HG03103 (cell line): ENCODE measurements at regions not wholly inside any gene's neighbourhood (a gene's known extent, or its start where the extent isn't known, plus 50 kb on each side); places are given as distances from the start of the nearest gene placed in this dataset.

Experiments
- ATAC-seq: cut with Tn5 transposase; IDR thresholded peaks from one replicate; pipeline ENCODE4 v1.9.1; 2021; ENCODE audit warnings: low read depth; ENCODE audit not compliant: unreplicated experiment

GRCh38 chr16:73616166-73616753 lies 568.3 kb upstream of the ZFHX3 start:
- no peak for ATAC-seq

- ATAC-seq = no peak
Measured at GRCh38 chr16:73615071-73615940, 567.4 kb upstream of the ZFHX3 start.

DNA sequence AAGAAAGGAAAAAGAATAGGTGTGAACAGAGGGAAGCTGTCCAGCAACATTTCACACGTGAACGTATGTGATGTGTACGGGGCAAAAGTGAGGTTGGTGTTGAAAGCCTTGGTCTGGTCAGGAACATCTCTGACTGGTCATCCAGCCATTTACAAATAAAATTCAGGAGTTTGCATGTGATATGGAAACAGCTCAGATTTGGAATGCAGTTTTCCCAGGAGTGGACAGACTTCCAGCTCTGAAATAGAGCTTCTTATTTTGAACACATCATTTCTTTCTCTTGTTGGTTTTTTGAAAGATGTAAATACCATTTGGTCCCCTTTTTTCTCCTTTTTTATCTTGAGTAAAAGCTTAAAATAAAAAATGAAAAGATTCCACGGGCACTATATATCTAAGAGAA lies 566.2 kb upstream of the ZFHX3 start:
- no peak for ATAC-seq

GRCh38 chr16:73610605-73611156 lies 562.8 kb upstream of the ZFHX3 start:
- no peak for ATAC-seq

DNA sequence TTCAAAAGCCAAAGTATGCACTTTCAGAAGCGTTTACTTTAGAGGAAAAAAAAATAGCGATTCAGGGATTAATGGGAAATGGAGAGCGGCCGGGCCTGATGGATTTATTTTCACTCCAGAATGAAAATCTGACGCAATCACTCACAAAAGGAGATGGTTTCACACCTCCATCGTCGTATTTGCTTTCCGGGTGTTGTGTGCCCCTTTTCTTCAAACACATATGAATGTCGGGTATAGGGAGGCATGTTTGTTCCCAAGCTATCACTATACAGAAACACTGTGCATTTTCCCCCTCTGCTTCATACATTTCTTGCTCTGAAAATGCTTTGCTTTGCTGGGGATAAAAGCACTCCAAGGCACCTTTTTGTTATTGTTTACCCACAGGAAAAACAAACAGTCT lies 562.2 kb upstream of the ZFHX3 start:
- ATAC-seq = no peak

DNA sequence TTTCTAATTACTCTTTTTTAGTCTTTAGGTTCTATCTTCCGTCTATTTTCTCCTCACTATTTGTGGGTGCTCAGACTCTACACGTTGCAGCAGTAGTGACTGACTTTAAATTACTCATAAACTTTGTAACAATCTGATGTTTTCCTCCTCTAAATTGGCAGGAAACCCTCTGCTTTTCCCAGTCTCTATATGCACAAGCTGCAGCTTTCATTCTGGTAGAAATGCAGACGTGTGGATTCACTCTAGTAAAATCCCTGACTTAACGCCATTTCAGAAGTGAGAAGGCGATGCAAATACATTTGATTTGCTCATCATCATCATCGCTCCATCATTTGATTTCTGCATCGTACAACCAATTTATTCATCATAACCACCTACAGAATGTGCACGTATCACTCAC lies 561.0 kb upstream of the ZFHX3 start:
- ATAC-seq = no peak

DNA sequence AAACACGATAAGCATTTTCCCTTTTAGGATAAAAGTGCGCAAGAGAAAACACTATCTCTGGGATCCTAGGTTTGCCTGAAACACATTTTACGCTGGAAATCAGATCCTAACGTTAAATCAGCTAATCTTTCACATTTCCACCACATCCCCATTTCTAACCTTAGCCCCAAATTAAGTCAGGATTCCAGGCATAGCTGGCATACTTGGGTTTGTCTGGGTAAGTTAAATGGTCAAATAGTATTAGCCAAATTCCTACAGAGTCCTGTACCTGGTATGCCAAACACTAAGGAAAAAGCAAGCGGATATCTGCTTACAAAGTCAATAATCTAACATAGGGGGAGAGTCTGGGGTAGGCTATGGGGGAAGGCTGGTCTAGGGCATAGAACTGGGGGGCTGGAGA lies 557.4 kb upstream of the ZFHX3 start:
- ATAC-seq = no peak

DNA sequence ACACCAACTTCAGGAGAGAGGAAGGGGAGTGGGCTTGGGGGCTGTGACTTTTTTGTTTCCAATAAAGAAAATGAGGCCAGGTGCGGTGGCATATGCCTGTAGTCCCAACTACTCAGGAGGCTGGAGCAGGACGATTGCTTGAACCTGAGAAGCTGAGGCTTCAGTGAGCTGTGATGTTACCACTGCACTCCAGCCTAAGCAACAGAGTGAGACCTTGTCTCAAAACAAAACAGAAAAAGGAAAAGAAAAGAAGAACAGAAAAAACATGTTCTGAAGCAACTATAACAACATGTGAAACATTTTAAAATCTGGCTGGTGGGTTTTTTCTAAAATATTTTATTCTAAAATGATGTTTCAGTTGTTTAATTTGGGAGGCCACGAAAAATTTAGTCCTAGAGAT lies 554.0 kb upstream of the ZFHX3 start:
- ATAC-seq = peak; percentile 91

DNA sequence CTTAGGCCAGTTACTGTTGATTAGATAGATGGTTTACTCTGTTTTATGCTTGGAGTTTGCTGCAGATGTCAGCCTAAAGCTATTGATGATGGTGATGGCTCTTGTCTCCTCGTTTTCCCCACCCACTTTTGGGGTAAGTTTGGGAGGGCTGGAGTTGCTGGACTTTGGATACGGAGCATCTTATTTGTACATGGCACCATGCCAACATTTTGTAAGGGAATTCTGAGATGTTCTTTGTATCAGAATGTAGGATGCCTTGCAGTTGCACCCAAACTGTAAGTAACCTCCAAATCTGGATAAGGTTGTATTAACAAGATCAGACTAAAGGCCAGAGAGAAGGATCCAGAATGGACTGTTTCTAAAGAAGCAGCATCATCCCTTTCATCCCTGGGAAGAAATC lies 551.9 kb upstream of the ZFHX3 start:
- no peak for ATAC-seq

DNA sequence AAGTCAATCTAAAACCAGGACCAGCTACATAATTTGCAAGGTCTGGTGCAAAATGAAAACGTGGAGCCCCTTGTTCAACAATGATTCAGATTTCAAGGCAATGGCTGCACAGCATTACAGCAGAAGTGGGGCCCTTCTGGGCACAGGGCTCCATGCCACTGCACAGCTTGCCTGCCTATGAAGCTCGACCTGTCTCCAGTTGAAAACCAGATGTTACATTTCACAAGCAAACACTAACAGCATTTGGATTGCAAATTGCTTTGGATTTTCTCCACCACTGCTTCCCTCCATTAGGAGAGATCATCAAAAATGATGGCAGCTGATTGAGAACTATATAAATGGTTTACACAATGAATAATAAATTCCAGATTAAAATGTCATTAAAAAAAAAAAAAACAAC lies 551.4 kb upstream of the ZFHX3 start:
- no peak for ATAC-seq

DNA sequence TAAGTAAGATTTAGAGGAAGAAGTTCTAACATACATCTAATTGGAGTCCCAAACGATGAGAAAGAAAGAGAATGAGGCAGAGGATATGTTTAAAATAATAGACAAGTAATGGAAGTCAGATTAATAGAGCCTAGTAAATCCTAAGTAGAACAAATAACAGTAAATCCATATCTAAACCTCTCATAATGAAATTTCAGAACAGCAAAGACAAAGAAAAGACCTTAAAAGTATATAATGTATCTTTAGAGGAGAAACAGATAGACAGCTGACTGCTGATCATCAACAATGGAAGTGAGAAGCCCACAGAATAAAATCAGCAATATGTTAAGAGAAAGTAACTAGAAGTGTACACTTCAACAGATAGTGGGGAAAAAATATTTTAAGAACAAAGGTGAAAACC lies 536.2 kb upstream of the ZFHX3 start:
- ATAC-seq = no peak

GRCh38 chr16:73572135-73572828 lies 524.4 kb upstream of the ZFHX3 start:
- no peak for ATAC-seq

DNA sequence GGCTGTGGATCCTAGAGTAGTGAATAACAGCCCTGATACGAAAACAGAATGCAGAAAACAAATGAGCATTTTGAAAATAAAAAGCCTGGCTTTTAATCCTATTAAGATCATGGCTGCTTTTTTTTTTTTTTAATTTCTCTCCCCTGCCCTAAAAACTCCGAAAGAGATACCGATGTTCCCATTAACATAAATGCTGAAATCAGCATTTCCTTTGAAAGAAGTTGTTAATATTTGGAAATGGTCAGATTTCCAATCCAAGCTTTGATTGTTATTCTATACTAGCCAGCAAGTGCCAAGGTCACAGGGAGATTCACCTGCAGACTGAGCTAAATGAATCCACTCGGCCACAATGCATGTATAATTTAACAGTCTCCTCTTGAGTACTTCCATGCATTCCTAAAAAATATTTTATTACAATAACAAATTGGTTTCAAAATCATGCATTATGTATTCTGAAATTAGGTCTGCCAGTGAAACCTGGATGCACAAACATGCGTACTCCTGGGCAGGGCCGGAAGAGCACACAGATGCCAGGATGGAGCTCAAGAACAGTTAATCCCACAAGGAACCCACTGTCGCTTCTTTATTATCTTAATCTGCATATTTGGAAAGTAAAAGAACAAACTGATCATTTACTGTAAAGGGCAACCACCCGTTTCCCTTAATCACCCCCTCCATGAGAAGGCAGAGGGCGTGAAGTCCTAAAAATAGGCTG lies 521.5 kb upstream of the ZFHX3 start:
- ATAC-seq = no peak

- ATAC-seq = no peak
Measured at GRCh38 chr16:73568769-73569168, 520.8 kb upstream of the ZFHX3 start.

DNA sequence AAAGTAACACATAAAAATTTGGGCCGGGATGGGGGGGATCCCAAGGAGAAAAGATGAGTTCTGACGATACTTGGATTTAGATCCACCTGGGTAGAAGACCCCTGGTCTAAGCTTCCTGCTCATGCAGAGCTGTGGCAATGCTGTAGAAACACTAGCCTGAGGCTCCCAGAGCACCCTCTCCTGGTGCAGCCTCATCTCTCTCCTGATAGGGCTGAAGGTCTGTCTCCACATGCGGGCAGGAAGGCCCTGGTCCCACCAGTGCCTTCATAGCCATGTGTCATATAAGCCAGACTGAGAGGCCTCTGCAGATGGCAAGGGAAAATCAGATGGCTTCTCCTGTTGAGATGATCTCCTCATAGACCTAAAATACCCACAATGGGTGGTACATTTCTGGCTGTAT lies 518.0 kb upstream of the ZFHX3 start:
- ATAC-seq = no peak

- ATAC-seq = no peak
Measured at GRCh38 chr16:73565263-73565662, 517.3 kb upstream of the ZFHX3 start.

DNA sequence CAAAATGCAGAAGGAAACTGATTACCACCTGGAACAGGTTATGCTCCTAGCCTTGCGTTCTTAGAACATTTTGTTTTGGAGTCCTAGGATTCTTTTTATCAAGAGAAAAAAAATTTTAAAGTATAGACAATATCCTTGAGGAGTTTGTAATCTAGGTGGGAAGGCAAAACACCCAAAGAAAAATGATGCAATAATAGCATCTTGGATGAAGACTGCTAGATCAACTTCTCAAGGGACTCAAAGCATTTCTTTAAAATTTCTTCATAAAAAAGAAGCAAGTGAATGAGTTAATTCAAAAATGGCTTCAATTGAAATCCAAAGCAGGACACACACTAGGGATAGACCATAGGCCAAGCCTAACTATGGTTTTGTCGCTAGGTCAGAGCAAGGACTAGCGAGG lies 515.8 kb upstream of the ZFHX3 start:
- ATAC-seq = no peak

- no peak for ATAC-seq
Measured at GRCh38 chr16:73560497-73560896, 512.6 kb upstream of the ZFHX3 start.

- ATAC-seq = no peak
Measured at GRCh38 chr16:73558219-73558618, 510.3 kb upstream of the ZFHX3 start.

- ATAC-seq = no peak
Measured at GRCh38 chr16:73553941-73554660, 506.2 kb upstream of the ZFHX3 start.
